HG02798 (cell line): ENCODE measurements at regions not wholly inside any gene's neighbourhood (a gene's known extent, or its start where the extent isn't known, plus 50 kb on each side); places are given as distances from the start of the nearest gene placed in this dataset.

Source experiments
- ATAC-seq: cut with Tn5 transposase; IDR thresholded peaks from one replicate; pipeline ENCODE4 v1.9.1; 2021; ENCODE audit warnings: mild to moderate bottlenecking; ENCODE audit not compliant: unreplicated experiment, poor library complexity

DNA sequence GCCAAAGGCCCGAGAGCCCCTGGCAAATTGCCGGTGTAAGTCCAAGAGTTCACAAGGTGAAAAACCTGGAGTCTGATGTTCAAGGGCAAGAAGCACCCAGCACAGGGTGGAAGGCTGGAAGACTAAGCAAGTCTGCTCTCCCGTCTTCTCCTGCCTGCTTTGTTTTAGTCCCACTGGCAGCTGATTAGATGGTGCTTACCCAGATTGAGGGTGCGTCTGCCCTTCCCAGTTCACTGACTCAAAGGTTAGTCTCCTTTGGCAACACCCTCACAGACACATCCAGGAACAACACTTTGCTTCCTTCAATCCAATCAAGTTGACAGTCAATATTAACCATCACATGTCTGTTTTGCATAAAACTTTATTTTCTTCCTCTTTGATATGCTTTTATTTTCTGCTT, 157.4 kb downstream of the HS3ST1 start:
- no peak for ATAC-seq

- no peak for ATAC-seq
Observed at GRCh38 chr4:11268149-11268548, 160.5 kb downstream of the HS3ST1 start.

DNA sequence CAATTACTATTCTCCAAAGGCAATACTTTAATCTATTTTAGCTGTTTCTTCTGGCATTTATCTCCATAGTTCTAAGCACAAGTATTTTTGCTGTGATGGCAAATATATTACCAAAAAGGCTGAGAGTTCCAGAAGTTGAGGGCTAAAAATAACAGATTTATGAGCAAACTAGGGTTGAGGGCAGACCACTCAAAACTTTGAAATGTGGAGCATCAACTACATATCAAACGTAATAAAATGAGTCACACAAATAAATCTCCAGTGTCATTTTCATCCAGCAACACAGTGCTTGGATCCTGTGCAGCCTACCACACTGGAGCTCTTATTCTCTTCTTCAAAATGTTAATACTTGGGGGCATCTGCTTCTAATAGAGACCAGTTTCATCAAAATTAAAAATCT, 163.9 kb downstream of the HS3ST1 start:
- no peak for ATAC-seq

DNA sequence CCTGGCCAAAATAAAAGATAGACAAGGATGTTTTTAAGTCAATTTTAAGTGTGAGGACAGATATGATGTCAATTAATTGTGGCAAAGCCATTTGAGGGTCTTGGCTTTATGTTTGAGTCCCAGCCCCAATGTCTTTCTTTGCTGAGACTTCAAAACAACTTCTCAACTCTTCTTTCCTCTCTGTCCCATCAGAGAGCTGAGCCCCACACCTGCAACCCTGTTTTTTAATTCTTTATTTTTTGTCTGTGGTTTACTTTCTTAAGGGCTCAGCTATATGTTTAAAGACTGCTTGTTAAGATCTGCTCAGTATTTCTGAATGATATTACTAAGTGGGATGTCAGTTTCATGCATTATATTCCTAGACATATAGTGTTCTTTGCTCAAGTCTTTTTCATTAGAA, 164.3 kb downstream of the HS3ST1 start:
- ATAC-seq = no peak

- ATAC-seq = no peak
Observed at GRCh38 chr4:11263208-11263607, 165.5 kb downstream of the HS3ST1 start.

GRCh38 chr4:11261066-11261850, 167.4 kb downstream of the HS3ST1 start:
- ATAC-seq = no peak

DNA sequence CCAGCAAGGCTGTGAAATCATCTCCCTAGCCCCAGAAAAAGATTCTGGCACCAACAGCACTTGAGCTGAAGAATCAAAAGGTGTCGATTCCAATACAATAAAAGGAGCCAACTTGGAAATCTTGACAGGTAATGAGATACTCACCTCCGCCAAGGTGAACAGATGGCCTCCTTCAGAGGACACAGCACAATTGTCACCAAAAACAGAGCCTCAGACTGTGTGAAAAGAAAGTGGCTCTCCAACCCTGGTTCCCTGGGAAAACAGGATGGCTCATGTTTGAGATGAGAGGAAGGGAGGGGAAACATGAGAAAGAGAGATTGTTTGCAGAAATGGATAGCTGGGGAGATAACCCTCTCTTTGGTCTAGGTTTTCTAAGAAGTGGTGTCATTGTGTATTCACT, 168.9 kb downstream of the HS3ST1 start:
- ATAC-seq = no peak

GRCh38 chr4:11252149-11252548, 176.5 kb downstream of the HS3ST1 start:
- no peak for ATAC-seq

DNA sequence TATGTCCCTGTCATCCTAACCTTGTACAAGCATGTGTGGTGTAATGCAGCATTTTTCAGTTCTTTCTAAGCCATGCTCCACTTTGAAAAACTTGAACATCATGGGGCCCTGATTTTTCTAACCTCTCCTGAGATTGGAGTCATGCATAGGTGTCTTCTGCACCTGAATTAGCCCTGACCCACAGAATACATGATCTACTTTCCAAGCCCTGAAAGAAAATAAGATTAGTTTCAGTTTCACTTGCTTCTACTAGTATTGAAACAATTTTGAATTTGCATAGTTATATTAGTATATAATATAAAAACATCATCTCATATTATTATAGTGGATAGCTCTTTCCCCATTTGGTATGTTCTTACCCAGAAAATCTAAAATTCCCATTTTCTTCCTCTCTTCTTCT, 178.2 kb downstream of the HS3ST1 start:
- no peak for ATAC-seq

DNA sequence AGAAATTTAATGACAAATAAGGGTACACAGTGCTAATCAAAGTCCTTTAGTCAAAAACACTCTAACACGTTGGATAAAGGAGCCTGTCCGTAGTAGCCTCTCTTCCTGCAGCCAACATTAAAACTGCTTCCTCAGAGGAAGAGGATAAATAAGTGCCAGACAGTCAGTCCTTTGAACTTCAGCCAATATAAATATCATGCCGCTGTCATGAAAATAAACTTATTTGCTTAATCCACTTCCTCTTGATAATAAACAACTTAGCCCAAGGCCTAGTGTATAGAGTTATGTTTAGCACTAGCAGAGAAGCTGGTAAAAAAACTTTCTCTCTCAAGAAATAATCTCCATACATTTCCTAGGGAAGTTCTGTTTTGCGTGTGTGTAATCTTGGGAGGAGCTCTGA, 196.7 kb downstream of the HS3ST1 start:
- no peak for ATAC-seq

DNA sequence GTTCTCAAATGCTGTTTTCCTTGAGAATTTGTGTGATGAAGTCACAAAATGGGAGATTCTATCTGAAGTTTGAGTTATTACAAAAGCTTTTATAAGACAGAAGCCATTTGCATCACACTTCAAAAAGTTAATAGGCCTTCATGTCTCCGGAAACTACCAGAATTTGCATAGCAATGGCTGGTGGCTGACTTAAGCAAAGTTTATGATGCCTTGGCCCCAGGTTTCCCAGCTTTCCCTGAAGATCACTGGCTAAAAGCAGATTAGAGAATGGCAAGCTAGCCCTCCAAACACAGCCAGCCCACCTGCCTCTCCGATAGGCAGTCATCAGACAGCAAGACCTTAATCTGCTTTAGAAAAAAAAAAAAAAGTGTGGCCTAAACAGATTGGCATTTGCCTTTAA, 197.8 kb downstream of the HS3ST1 start:
- ATAC-seq = no peak

DNA sequence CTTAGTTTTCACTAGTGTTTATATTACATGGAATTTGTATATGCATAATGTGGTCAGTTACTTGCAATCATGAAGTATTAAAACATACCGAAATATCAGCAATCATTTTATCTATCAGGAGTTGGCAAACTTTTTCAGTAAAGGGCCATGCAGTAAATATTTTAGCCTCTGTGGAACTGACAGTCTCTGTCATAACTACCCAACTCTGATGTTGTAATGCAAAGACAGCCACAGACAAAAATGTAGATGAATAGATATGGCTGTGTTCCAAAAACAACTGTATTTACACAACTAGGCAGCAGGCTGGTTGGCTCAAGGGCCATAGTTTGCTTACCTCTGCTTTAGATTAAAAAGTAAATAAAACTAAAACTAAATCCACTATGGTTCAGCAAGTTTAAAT, 200.2 kb downstream of the HS3ST1 start:
- no peak for ATAC-seq

GRCh38 chr4:11223311-11223710, 205.4 kb downstream of the HS3ST1 start:
- no peak for ATAC-seq

DNA sequence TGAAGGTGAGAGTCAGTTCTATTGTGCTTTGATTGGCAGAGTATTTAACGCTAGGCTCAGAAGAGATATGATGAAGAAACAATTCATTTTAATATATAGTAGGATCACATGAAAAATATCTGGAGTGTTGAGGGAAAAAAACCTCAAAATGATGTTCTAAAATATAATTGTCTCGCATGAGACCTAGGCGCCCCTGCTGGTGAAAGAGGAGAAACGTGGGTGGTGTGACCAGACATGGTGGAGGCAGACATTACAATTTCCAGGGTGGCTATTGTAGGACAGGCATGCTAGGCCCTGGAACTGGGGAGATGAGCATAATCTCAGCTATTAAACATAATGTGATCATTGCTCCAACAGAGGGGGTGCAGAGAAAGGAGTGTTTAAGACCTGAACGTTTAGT, 210.0 kb downstream of the HS3ST1 start:
- no peak for ATAC-seq

GRCh38 chr4:11216520-11216919, 212.2 kb downstream of the HS3ST1 start:
- no peak for ATAC-seq

DNA sequence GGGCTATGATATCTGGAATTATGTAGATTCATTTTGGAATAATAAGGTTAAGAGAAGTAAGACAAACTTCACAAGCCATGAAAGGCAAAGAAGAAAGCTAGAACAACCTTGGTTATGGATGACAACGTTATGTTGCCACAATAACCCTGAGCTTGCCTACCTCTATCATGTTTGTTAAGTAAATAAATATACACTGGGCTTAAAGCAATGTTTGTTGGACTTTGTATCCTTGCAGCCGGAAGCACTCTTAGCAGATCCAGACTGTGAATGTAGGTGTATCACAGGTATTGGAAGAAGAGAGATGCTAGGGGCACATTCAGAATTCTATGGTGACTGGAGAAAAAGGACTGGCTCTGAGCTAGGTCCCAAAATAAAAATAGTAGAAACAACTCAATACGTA, 214.4 kb downstream of the HS3ST1 start:
- ATAC-seq = no peak

DNA sequence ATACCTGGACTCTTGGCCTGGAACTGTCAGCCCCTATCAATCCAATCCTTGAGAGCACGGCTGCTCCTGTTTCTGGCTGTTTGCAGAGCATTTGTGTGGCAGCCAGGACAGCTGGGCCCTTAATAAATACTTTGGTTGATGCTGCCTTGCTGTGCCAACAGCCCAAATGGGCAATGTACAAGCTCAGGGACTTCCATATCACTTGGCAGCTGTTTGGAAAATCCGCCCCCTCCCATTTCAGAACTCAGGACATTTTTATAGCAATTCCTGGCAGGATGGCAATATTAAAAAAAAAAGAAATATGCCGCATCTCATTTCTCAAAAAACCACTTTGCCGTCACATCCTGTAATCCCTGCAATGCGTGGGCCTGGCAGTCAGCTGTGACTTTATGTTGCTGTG, 218.9 kb downstream of the HS3ST1 start:
- no peak for ATAC-seq

DNA sequence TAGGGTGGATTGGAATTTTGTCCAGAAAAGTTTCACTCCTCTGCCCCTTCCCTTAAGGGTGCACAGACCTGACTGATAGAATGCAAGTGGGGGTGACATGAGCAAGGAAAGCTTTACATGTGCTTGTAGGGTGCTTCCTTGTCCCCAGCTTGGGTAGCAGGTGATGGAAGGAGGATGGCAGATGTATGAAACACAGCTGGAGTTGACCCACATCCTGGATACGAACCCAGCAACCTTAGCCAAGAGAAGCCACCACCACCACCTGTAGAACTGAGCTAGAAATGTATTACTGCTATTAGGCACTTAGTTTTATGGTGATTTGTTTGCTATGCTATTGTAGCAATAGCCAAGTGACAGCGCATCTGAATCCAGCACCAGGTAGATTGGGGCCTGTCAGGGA, 227.4 kb downstream of the HS3ST1 start:
- no peak for ATAC-seq

DNA sequence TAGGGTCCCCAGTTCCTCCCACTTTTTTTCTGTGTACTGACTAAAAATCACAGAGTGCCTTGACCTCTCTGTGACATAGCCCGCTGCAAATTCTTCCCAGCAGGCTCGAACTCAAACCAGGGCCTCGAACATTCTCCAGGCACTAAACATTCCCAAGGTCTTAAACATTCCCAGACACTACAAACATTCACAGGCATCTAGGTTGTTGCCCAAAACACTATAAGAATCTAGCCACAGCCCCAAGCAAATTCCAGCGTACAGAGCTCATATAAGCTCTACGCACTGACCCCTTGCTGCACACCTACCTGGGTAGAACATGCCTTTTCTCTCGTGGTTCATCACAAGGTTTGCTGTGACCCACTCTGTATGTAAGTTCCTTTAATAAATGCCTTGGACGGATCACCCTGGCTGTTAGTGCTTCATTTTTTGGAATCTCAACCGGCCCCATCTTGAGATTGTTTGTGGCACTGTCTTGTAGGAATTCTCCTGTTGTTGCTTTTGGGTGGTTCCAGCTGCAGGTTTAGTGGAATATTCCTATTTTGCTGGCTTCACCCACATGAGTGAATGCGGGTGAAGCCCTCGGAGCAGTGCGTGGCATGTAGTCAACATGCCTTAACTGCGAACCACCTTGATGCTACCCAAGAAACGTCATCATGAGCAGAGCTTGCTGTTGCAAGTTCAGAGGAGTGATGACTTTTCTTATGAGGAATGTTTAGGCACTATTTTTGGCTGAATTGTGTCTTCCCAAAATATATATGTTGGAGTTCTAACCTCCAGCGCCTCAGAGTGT, 230.0 kb downstream of the HS3ST1 start:
- ATAC-seq = no peak

GRCh38 chr4:11197631-11198341, 230.9 kb downstream of the HS3ST1 start:
- no peak for ATAC-seq

GRCh38 chr4:11196927-11197522, 231.7 kb downstream of the HS3ST1 start:
- ATAC-seq = no peak
